Loucy (cell line): ENCODE measurements at regions not wholly inside any gene's neighbourhood (a gene's known extent, or its start where the extent isn't known, plus 50 kb on each side); places are given as distances from the start of the nearest gene placed in this dataset.

Experiments
- EZH2phosphoT487 ChIP-seq: fragments of 200-600 bp; IDR thresholded peaks from 2 replicates; pipeline ENCODE4 v1.6.1; 2018; ENCODE audit warnings: antibody characterized with exemption, mild to moderate bottlenecking, moderate library complexity, borderline replicate concordance
- TF ChIP-seq, protein P1 (sequence below): fragments of 200-600 bp; sonication (generic); conservative IDR thresholded peaks from 2 replicates; pipeline ENCODE4 v1.5.1; 2014; ENCODE audit warnings: mild to moderate bottlenecking, antibody characterized with exemption, low read length

DNA sequence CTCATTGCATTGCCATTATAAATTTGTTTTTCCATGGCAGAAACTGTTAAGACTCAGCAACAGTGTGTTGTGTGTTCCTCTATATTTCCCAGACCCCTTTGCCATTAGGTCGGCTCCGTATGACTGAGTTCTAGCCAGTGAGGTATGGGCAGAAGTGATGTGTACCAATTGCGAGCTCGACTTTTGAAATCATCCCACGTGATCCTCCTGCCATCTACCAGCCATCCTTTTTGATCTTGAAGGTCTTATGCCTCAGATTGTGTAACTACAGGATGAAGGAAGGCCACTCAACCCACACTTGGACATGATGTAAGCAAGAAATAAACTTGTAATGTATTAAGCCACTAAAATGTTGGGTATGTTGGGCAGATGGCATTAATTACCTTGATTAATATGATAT lies 562.3 kb downstream of the PDCD6IP start:
- TF ChIP-seq, protein P1, sequence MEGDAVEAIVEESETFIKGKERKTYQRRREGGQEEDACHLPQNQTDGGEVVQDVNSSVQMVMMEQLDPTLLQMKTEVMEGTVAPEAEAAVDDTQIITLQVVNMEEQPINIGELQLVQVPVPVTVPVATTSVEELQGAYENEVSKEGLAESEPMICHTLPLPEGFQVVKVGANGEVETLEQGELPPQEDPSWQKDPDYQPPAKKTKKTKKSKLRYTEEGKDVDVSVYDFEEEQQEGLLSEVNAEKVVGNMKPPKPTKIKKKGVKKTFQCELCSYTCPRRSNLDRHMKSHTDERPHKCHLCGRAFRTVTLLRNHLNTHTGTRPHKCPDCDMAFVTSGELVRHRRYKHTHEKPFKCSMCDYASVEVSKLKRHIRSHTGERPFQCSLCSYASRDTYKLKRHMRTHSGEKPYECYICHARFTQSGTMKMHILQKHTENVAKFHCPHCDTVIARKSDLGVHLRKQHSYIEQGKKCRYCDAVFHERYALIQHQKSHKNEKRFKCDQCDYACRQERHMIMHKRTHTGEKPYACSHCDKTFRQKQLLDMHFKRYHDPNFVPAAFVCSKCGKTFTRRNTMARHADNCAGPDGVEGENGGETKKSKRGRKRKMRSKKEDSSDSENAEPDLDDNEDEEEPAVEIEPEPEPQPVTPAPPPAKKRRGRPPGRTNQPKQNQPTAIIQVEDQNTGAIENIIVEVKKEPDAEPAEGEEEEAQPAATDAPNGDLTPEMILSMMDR, result no peak
- TF ChIP-seq EZH2phosphoT487, result no peak
